ENCODE measurements at regions not wholly inside any gene's neighbourhood (a gene's known extent, or its start where the extent isn't known, plus 50 kb on each side); places are given as distances from the start of the nearest gene placed in this dataset.

DNA sequence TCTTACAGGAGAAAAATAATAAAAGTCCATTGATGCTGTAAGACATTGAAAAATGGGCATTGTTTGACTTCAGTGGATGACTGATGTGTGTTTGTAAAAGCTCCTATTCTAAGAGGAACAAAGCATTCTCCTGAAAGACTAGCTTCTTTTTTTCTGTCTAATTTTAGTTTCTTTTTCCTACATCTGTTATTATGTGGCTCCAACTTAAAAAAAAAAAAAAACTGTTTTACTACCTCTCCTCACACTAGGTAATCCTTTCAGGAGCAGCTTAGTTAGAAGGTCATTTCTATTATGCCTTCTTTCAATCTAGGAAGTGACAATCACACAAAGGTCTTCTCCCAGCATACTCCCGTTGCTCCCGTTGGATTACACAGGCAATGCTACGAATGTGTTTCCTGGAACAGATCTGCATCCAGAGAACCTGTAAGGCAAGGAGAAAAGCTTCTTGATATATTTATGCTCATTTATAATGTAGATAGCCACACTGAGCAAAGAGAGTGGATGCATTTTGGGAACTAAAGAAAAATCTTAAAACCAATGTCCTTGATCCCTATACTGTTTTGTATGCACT lies 595.1 kb upstream of the CCDC179 start:
- no peaks in the 10 kb centered on the region for H3K27me3 ChIP-seq (replicated peaks; ENCODE audit: insufficient read depth, low read depth, low read length, poor library complexity)
- no peaks in the 10 kb centered on the region for H3K9me3 ChIP-seq (ENCODE audit: low read depth, low read length, poor library complexity, severe bottlenecking)
- no peaks in the 10 kb centered on the region for H3K4me1 ChIP-seq (ENCODE audit: insufficient read depth, low read length, poor library complexity, severe bottlenecking)
- DNase-seq (ENCODE audit: low spot score), result no peak
- intact Hi-C loops (cut with micrococcal nuclease; ENCODE audit: unreplicated experiment), result no loop called here
- TF ChIP-seq, protein P1, sequence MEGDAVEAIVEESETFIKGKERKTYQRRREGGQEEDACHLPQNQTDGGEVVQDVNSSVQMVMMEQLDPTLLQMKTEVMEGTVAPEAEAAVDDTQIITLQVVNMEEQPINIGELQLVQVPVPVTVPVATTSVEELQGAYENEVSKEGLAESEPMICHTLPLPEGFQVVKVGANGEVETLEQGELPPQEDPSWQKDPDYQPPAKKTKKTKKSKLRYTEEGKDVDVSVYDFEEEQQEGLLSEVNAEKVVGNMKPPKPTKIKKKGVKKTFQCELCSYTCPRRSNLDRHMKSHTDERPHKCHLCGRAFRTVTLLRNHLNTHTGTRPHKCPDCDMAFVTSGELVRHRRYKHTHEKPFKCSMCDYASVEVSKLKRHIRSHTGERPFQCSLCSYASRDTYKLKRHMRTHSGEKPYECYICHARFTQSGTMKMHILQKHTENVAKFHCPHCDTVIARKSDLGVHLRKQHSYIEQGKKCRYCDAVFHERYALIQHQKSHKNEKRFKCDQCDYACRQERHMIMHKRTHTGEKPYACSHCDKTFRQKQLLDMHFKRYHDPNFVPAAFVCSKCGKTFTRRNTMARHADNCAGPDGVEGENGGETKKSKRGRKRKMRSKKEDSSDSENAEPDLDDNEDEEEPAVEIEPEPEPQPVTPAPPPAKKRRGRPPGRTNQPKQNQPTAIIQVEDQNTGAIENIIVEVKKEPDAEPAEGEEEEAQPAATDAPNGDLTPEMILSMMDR (conservative IDR thresholded peaks at IDR 0.05; ENCODE audit: low read depth, low read length), result no peak
- TF ChIP-seq EZH2 (IDR thresholded peaks at IDR 0.05; ENCODE audit: borderline replicate concordance, low read depth, low read length, poor library complexity, severe bottlenecking), result no peak
- H3K36me3 ChIP-seq (ENCODE audit: insufficient read depth, low read length, poor library complexity, severe bottlenecking), result no peaks in the 10 kb centered on the region
- ChIA-PET POLR2A (ENCODE audit: low non-redundant PET) (no interaction called here), CTCF (no interaction called here)
- no peak overlapping the region for H3K27ac ChIP-seq (ENCODE audit: low read depth, low read length, poor library complexity, severe bottlenecking)
- H3K4me3 ChIP-seq (ENCODE audit: low read depth, low read length, poor library complexity, severe bottlenecking), result no peak overlapping the region
- BruUV-seq (replicated peaks), result no TSS peak

DNA sequence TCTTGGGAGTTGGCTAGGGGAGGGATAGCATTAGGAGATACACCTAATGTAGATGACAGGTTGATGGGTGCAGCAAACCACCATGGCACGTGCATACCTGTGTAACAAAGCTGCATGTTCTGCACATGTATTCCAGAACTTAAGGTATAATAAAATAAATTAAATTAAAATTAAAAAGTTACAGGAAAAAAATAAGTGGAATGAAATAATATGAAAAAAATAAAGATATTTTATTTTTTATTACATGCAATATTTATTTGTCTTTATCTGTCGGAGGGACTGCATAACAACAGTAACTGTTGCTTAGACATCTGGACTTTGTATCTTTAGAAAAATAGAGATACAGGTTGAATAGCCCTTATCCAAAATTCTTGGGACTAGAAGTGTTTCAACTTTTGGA lies 597.4 kb upstream of the CCDC179 start:
- no TSS peak for BruUV-seq (replicated peaks)
- H3K36me3 ChIP-seq (ENCODE audit: insufficient read depth, low read length, poor library complexity, severe bottlenecking), result no peaks in the 10 kb centered on the region
- DNase-seq (ENCODE audit: low spot score), result no peak

DNA sequence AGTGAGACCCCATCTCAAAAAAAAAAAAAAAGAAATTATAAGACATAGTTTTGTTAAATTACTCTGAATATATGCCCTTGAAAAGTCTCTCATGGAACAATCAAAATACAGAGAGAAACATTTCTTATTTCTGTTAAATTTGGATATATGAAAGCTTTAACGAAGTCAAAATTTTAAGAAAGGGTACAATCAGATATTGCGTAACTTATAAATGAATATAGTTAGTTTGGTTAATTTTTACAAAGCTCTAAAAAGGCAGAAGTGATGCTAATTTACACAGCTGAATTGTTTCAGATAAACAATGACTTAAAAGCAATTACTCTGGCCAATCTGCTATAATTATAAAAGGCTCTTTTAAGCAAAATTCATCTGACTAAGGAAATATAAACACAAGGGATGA lies 611.6 kb upstream of the CCDC179 start:
- ChIA-PET CTCF (no interaction called here), POLR2A (ENCODE audit: low non-redundant PET) (no interaction called here)
- BruUV-seq (replicated peaks), result no TSS peak
- H3K9me3 ChIP-seq (ENCODE audit: low read depth, low read length, poor library complexity, severe bottlenecking), result no peaks in the 10 kb centered on the region
- no peak overlapping the region for H3K27ac ChIP-seq (ENCODE audit: low read depth, low read length, poor library complexity, severe bottlenecking)
- H3K4me1 ChIP-seq (ENCODE audit: insufficient read depth, low read length, poor library complexity, severe bottlenecking), result no peaks in the 10 kb centered on the region
- intact Hi-C loops (cut with micrococcal nuclease; ENCODE audit: unreplicated experiment), result no loop called here
- DNase-seq (ENCODE audit: low spot score), result no peak
- H3K27me3 ChIP-seq (replicated peaks; ENCODE audit: insufficient read depth, low read depth, low read length, poor library complexity), result no peaks in the 10 kb centered on the region
- H3K36me3 ChIP-seq (ENCODE audit: insufficient read depth, low read length, poor library complexity, severe bottlenecking), result no peaks in the 10 kb centered on the region
- TF ChIP-seq, protein P1 (conservative IDR thresholded peaks at IDR 0.05; ENCODE audit: low read depth, low read length), result no peak
- TF ChIP-seq EZH2 (IDR thresholded peaks at IDR 0.05; ENCODE audit: borderline replicate concordance, low read depth, low read length, poor library complexity, severe bottlenecking), result no peak
- no peak overlapping the region for H3K4me3 ChIP-seq (ENCODE audit: low read depth, low read length, poor library complexity, severe bottlenecking)

More for the DNA sequence above, 597.4 kb upstream of the CCDC179 start:
- ChIA-PET CTCF (no interaction called here), POLR2A (ENCODE audit: low non-redundant PET) (no interaction called here)
- Histone ChIP-seq H3K9me3 (ENCODE audit: low read depth, low read length, poor library complexity, severe bottlenecking) (no peaks in the 10 kb centered on the region), H3K4me1 (ENCODE audit: insufficient read depth, low read length, poor library complexity, severe bottlenecking) (no peaks in the 10 kb centered on the region), H3K27ac (ENCODE audit: low read depth, low read length, poor library complexity, severe bottlenecking) (no peak overlapping the region), H3K4me3 (ENCODE audit: low read depth, low read length, poor library complexity, severe bottlenecking) (no peak overlapping the region), H3K27me3 (replicated peaks; ENCODE audit: insufficient read depth, low read depth, low read length, poor library complexity) (no peaks in the 10 kb centered on the region)
- intact Hi-C loops (cut with micrococcal nuclease; ENCODE audit: unreplicated experiment), result no loop called here
- TF ChIP-seq EZH2 (IDR thresholded peaks at IDR 0.05; ENCODE audit: borderline replicate concordance, low read depth, low read length, poor library complexity, severe bottlenecking), result no peak
- TF ChIP-seq, protein P1 (conservative IDR thresholded peaks at IDR 0.05; ENCODE audit: low read depth, low read length), result no peak
